ENCODE measurements at regions not wholly inside any gene's neighbourhood (a gene's known extent, or its start where the extent isn't known, plus 50 kb on each side); places are given as distances from the start of the nearest gene placed in this dataset.

- Mint-ChIP-seq H3K9me3 (no peaks in the 10 kb centered on the region), H3K27me3 (peaks cover 4% of the 10 kb centered on the region), H3K27ac (no peak overlapping the region), H3K4me1 (ENCODE audit: unreplicated experiment) (no peaks in the 10 kb centered on the region), H3K36me3 (no peaks in the 10 kb centered on the region), H3K4me3 (no peak overlapping the region)
- TF ChIP-seq CTCF (conservative IDR thresholded peaks at IDR 0.05): no peak
- DNase-seq (ENCODE audit: extremely low spot score, unreplicated experiment): no peak
These were observed 509.2 kb downstream of the TDRD15 start for GRCh38 chr2:21633015-21633414.

GRCh38 chr2:21633466-21633865, 509.7 kb downstream of the TDRD15 start:
- no peak for DNase-seq (ENCODE audit: extremely low spot score, unreplicated experiment)
- Mint-ChIP-seq H3K4me3 (no peak overlapping the region), H3K4me1 (ENCODE audit: unreplicated experiment) (no peaks in the 10 kb centered on the region), H3K36me3 (no peaks in the 10 kb centered on the region), H3K27me3 (peaks cover 4% of the 10 kb centered on the region), H3K27ac (no peak overlapping the region), H3K9me3 (no peaks in the 10 kb centered on the region)
- no peak for TF ChIP-seq CTCF (conservative IDR thresholded peaks at IDR 0.05)

DNA sequence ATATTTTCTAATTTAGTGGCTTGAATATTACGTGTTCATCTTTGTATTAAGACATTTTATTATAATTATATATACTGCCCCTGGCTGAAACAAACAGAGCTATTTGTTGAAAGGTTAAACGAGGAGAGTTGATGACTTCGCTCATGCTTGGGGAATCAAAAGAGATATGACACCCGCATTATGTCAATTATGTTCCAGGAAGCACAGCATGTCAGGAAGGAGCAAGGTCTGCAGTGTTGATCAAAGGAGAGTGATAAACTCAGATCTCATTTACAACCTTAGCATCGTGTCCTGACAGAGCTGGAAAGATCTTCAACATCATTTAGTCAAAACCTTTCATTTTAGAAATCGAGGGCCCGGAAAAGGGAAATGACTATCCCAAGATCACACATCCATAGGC, 510.1 kb downstream of the TDRD15 start:
- H3K4me3 Mint-ChIP-seq: no peak overlapping the region
- no peaks in the 10 kb centered on the region for H3K36me3 Mint-ChIP-seq
- no peak overlapping the region for H3K27ac Mint-ChIP-seq
- no peak for DNase-seq (ENCODE audit: extremely low spot score, unreplicated experiment)
- no peaks in the 10 kb centered on the region for H3K9me3 Mint-ChIP-seq
- no peak for TF ChIP-seq CTCF (conservative IDR thresholded peaks at IDR 0.05)
- peaks cover 4% of the 10 kb centered on the region for H3K27me3 Mint-ChIP-seq
- H3K4me1 Mint-ChIP-seq (ENCODE audit: unreplicated experiment): no peaks in the 10 kb centered on the region

DNA sequence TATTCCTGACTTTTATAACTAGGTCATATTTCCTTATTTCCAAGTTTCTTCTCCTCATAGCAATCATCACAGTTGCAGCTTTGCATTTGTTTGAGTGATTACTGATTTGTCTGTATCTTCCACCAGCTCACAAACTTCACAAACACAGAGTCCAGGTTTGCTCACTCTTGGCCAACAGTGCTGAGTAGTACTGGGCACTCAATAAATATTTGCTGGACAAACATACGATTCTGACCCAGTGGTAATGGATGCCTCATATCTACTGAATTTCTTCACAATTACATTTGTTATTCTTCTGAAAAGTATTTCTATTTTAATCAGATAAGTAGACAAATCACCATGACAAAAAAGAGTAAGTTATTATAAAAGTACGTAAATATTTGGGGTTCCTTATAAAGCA, 516.3 kb downstream of the TDRD15 start:
- no peak overlapping the region for H3K27ac Mint-ChIP-seq
- no peak for DNase-seq (ENCODE audit: extremely low spot score, unreplicated experiment)
- TF ChIP-seq CTCF (conservative IDR thresholded peaks at IDR 0.05): no peak
- no peaks in the 10 kb centered on the region for H3K27me3 Mint-ChIP-seq
- H3K4me3 Mint-ChIP-seq: no peak overlapping the region
- H3K9me3 Mint-ChIP-seq: no peaks in the 10 kb centered on the region
- peaks cover 15% of the 10 kb centered on the region for H3K4me1 Mint-ChIP-seq (ENCODE audit: unreplicated experiment)
- H3K36me3 Mint-ChIP-seq: no peaks in the 10 kb centered on the region

GRCh38 chr2:21642647-21643046, 518.9 kb downstream of the TDRD15 start:
- TF ChIP-seq CTCF (conservative IDR thresholded peaks at IDR 0.05): no peak
- Mint-ChIP-seq H3K9me3 (no peaks in the 10 kb centered on the region), H3K36me3 (no peaks in the 10 kb centered on the region), H3K4me1 (ENCODE audit: unreplicated experiment) (peaks cover 23% of the 10 kb centered on the region), H3K27me3 (no peaks in the 10 kb centered on the region), H3K27ac (no peak overlapping the region), H3K4me3 (no peak overlapping the region)
- no peak for DNase-seq (ENCODE audit: extremely low spot score, unreplicated experiment)

- no peak for DNase-seq (ENCODE audit: extremely low spot score, unreplicated experiment)
- H3K9me3 Mint-ChIP-seq: no peaks in the 10 kb centered on the region
- no peak overlapping the region for H3K4me3 Mint-ChIP-seq
- no peaks in the 10 kb centered on the region for H3K36me3 Mint-ChIP-seq
- H3K4me1 Mint-ChIP-seq (ENCODE audit: unreplicated experiment): peaks cover 23% of the 10 kb centered on the region
- H3K27me3 Mint-ChIP-seq: no peaks in the 10 kb centered on the region
- H3K27ac Mint-ChIP-seq: no peak overlapping the region
- no peak for TF ChIP-seq CTCF (conservative IDR thresholded peaks at IDR 0.05)
These were observed 519.4 kb downstream of the TDRD15 start for GRCh38 chr2:21643180-21643579.
